IMR-90 (cell line): ENCODE measurements at regions not wholly inside any gene's neighbourhood (a gene's known extent, or its start where the extent isn't known, plus 50 kb on each side); places are given as distances from the start of the nearest gene placed in this dataset.

Source experiments
- ATAC-seq: fragments of 200-7000 bp; cut with Tn5 transposase; 2 replicates; pipeline ENCODE4 v1.9.1; 2020; ENCODE audit warnings: low read depth, mild to moderate bottlenecking, moderate library complexity
- BruUV-seq: library from RNA; stranded (reverse); fragments of 400-500 nt; replicated peaks from 2 replicates; lab custom pipeline; 2021; lab: Mats Ljungman, UMichigan
- CTCF ChIA-PET: fragments of 300-600 bp; formaldehyde crosslinking; extraction: SDS; loops from one replicate; lab custom pipeline; 2021; ENCODE audit warnings: antibody characterized with exemption; lab: Yijun Ruan, JAX
- POLR2A ChIA-PET: fragments of 300-600 bp; sonication (Branson Sonifier 250); formaldehyde crosslinking; loops from one replicate; lab custom pipeline; 2022; ENCODE audit warnings: antibody characterized with exemption; ENCODE audit not compliant: unreplicated experiment; lab: Charles Lee
- DNase-seq: peaks from one replicate; pipeline ENCODE4 v3.0.0; 2013
- H2AFZ ChIP-seq: replicated peaks from 2 replicates; pipeline ENCODE3; 2013; ENCODE audit warnings: low read length, mild to moderate bottlenecking; ENCODE audit not compliant: poor library complexity
- H2AK5ac ChIP-seq: 2 replicates; pipeline ENCODE4 v1.6.1; 2013; ENCODE audit warnings: low read depth, low read length, inconsistent platforms
- H2AK9ac ChIP-seq: replicated peaks from 2 replicates; pipeline ENCODE3; 2013; ENCODE audit warnings: mild to moderate bottlenecking, low read depth, low read length, moderate library complexity; ENCODE audit not compliant: poor library complexity
- H2BK120ac ChIP-seq: 2 replicates; pipeline ENCODE4 v1.6.1; 2013; ENCODE audit warnings: low read depth, low read length, inconsistent platforms
- H2BK15ac ChIP-seq: 3 replicates; pipeline ENCODE4 v1.6.1; 2013; ENCODE audit warnings: low read depth, low read length, inconsistent platforms
- H2BK20ac ChIP-seq: 2 replicates; pipeline ENCODE4 v1.6.1; 2013; ENCODE audit warnings: low read depth, mild to moderate bottlenecking, inconsistent platforms, low read length, moderate library complexity
- H2BK5ac ChIP-seq: 2 replicates; pipeline ENCODE4 v1.6.1; 2013; ENCODE audit warnings: mild to moderate bottlenecking, low read depth, low read length, inconsistent platforms; ENCODE audit not compliant: poor library complexity, severe bottlenecking
- H3K14ac ChIP-seq: replicated peaks from 2 replicates; pipeline ENCODE4 v1.6.1; 2013; ENCODE audit warnings: low read depth, low read length, inconsistent platforms
- H3K18ac ChIP-seq: 2 replicates; pipeline ENCODE4 v1.6.1; 2013; ENCODE audit warnings: low read depth, low read length, control low read depth
- H3K23ac ChIP-seq: 2 replicates; pipeline ENCODE4 v1.6.1; 2013; ENCODE audit warnings: low read depth, low read length, inconsistent platforms
- H3K27ac ChIP-seq: 2 replicates; pipeline ENCODE4 v1.5.1; 2013; ENCODE audit warnings: mild to moderate bottlenecking, control low read depth, low read length; ENCODE audit not compliant: insufficient read depth
- H3K27me3 ChIP-seq: 2 replicates; pipeline ENCODE4 v1.6.1; 2013; ENCODE audit warnings: low read length; ENCODE audit not compliant: control insufficient read depth, insufficient read depth
- H3K36me3 ChIP-seq: 2 replicates; pipeline ENCODE4 v1.6.1; 2013; ENCODE audit warnings: low read length, mixed read lengths; ENCODE audit not compliant: control insufficient read depth, insufficient read depth
- H3K4ac ChIP-seq: 2 replicates; pipeline ENCODE4 v1.6.1; 2013; ENCODE audit warnings: low read depth, low read length, inconsistent platforms
- H3K4me1 ChIP-seq: 2 replicates; pipeline ENCODE4 v1.6.1; 2013; ENCODE audit warnings: low read length, mixed read lengths; ENCODE audit not compliant: control insufficient read depth, insufficient read depth
- H3K4me2 ChIP-seq: 2 replicates; pipeline ENCODE4 v1.6.1; 2013; ENCODE audit warnings: low read depth, mild to moderate bottlenecking, control low read depth, low read length, moderate library complexity
- H3K4me3 ChIP-seq: 2 replicates; pipeline ENCODE4 v1.5.1; 2013; ENCODE audit warnings: low read depth, mild to moderate bottlenecking, control low read depth, low read length, moderate library complexity; ENCODE audit not compliant: insufficient read depth
- H3K56ac ChIP-seq: 2 replicates; pipeline ENCODE4 v1.6.1; 2013; ENCODE audit warnings: low read length, inconsistent platforms; ENCODE audit not compliant: insufficient read depth; ENCODE audit errors: extremely low read depth
- H3K79me1 ChIP-seq, 2 experiments: 2 replicates each; pipeline ENCODE4 v1.6.1; 2013; ENCODE audit warnings: low read length in 2 of 2, inconsistent platforms in 1 of 2, low read depth in 1 of 2
- H3K9ac ChIP-seq: 2 replicates; pipeline ENCODE4 v1.6.1; 2013; ENCODE audit warnings: low read depth, low read length, control low read depth
- H3K9me1 ChIP-seq: 2 replicates; pipeline ENCODE4 v1.6.1; 2013; ENCODE audit warnings: low read length, inconsistent platforms; ENCODE audit not compliant: insufficient read depth
- H3K9me3 ChIP-seq: 2 replicates; pipeline ENCODE4 v1.6.1; 2013; ENCODE audit warnings: low read length; ENCODE audit not compliant: control insufficient read depth, insufficient read depth
- H4K20me1 ChIP-seq: 2 replicates; pipeline ENCODE4 v1.6.1; 2013; ENCODE audit warnings: low read length, inconsistent platforms; ENCODE audit not compliant: insufficient read depth
- H4K5ac ChIP-seq: 2 replicates; pipeline ENCODE4 v1.6.1; 2013; ENCODE audit warnings: mild to moderate bottlenecking, low read depth, low read length, control low read depth
- H4K8ac ChIP-seq, 2 experiments: 2 replicates each; pipeline ENCODE4 v1.6.1; 2013; ENCODE audit warnings: low read depth in 2 of 2, low read length in 2 of 2, control low read depth in 1 of 2, inconsistent platforms in 1 of 2
- H4K91ac ChIP-seq: 2 replicates; pipeline ENCODE4 v1.6.1; 2013; ENCODE audit warnings: low read depth, low read length, inconsistent platforms; ENCODE audit not compliant: insufficient read depth
- CEBPB ChIP-seq: IDR thresholded peaks from 2 replicates; pipeline ENCODE4 v1.6.1; 2012; ENCODE audit warnings: low read depth, low read length, improper control_type of control experiment
- MAFK ChIP-seq: IDR thresholded peaks from 2 replicates; pipeline ENCODE4 v1.6.1; 2012; ENCODE audit warnings: low read depth, low read length, improper control_type of control experiment
- WGBS, 2 experiments: methylation state at CpG; one replicate each; pipeline versions ENCODE4 v1.1.5 to v1.1.7; 2013; ENCODE audit warnings: missing lambda C conversion rate in 2 of 2; ENCODE audit not compliant: insufficient read length in 1 of 2; ENCODE audit errors: extremely low coverage in 2 of 2; 5-methylcytosine and 5-hydroxymethylcytosine counted together
- dilution Hi-C: fragments of 300-500 bp; cut with HindIII; formaldehyde crosslinking; loops from one replicate; pipeline ENCODE4 v1.14.3; 2018; ENCODE audit warnings: low sequenced_read_pairs; ENCODE audit not compliant: unreplicated experiment
- in situ Hi-C: fragments of 300-500 bp; cut with MboI; formaldehyde crosslinking; loops from 3 replicates; pipeline ENCODE4 v1.14.3; 2019; ENCODE audit warnings: low sequenced_read_pairs, inconsistent platforms, mixed read lengths
- intact Hi-C: fragments of 100-400 bp; cut with micrococcal nuclease; formaldehyde crosslinking; loops from 2 replicates; pipeline ENCODE4 v1.10.0; 2022

DNA sequence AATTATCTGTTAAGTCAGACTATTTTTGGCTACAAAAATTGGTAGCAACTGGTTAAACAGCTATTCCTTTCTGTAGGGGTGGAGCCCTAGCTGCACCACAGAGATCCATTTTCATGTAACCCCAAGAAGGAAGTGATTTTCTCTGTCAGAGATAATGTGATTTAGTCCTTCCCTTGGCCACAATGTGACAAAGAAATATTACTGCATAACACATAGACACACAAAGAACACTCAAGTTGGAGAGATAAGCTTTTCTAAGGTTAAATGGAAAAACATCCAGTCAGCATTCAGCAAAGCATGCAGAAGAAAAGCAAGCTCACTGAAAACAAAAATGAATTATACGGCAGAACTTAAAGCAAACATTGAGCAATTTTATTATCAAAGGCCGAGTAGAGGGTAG is 227.8 kb upstream of the CDH9 start:
- CTCF ChIA-PET, result no interaction called here

More for the DNA sequence above, 227.8 kb upstream of the CDH9 start:
- H4K5ac ChIP-seq, result no peak overlapping the region
- DNase-seq, result no peak
- intact Hi-C loops (no loop called here), in situ Hi-C loops (no loop called here), dilution Hi-C loops (no loop called here)
- no peak overlapping the region for H2BK5ac ChIP-seq
- no peak overlapping the region for H2AK9ac ChIP-seq
- no peak overlapping the region for H3K4ac ChIP-seq
- no peak overlapping the region for H3K23ac ChIP-seq
- peak; percentile 36; the same call in 1 of the 2 replicates for TF ChIP-seq MAFK
- no peak for TF ChIP-seq CEBPB
- H3K56ac ChIP-seq, result no peak overlapping the region
- no peak overlapping the region for H3K18ac ChIP-seq
- peaks cover 3% of the 10 kb centered on the region; the same call in 1 of the 2 replicates for H3K9me3 ChIP-seq
- H4K91ac ChIP-seq, result no peak overlapping the region
- no peak overlapping the region for H2BK15ac ChIP-seq
- H2BK20ac ChIP-seq, result no peak overlapping the region
- H2BK120ac ChIP-seq, result no peak overlapping the region
- H3K27ac ChIP-seq, result no peak overlapping the region
- H4K20me1 ChIP-seq, result no peaks in the 10 kb centered on the region
- H4K8ac ChIP-seq, result no peak overlapping the region
- H2AFZ ChIP-seq, result no peak overlapping the region
- no CpG with 5 or more reads among the region's 2 CpGs for WGBS, 2 experiments
- BruUV-seq, result no TSS peak
- H3K4me2 ChIP-seq, result peak overlapping the region; percentile 29; the same call in 1 of the 2 replicates
- no peaks in the 10 kb centered on the region for H3K79me1 ChIP-seq
- no peaks in the 10 kb centered on the region for H3K36me3 ChIP-seq
- ATAC-seq, result no peak
- no peaks in the 10 kb centered on the region for H3K4me1 ChIP-seq
- no peak overlapping the region for H3K4me3 ChIP-seq
- POLR2A ChIA-PET, result no interaction called here
- H3K27me3 ChIP-seq, result no peaks in the 10 kb centered on the region
- H2AK5ac ChIP-seq, result no peak overlapping the region
- no peak overlapping the region for H3K9ac ChIP-seq
- H3K14ac ChIP-seq, result no peak overlapping the region
- H3K9me1 ChIP-seq, result no peaks in the 10 kb centered on the region
